CD4-positive, alpha-beta T cell (primary cell): ENCODE measurements at regions not wholly inside any gene's neighbourhood (a gene's known extent, or its start where the extent isn't known, plus 50 kb on each side); places are given as distances from the start of the nearest gene placed in this dataset.
A peak's percentile ranks its signal among the peaks of the same experiment; 100 is the strongest.

ENCODE experiments used
- ATAC-seq: fragments of 200-7000 bp; cut with Tn5 transposase; one replicate; pipeline ENCODE4 v1.10.0; 2022; ENCODE audit warnings: mild to moderate bottlenecking; ENCODE audit not compliant: poor library complexity
- CTCF ChIA-PET: fragments of 350-600 bp; sonication (Branson Sonifier 250); formaldehyde crosslinking; loops from one replicate; lab custom pipeline; 2021; ENCODE audit warnings: antibody characterized with exemption, inconsistent platforms; lab: Charles Lee
- POLR2A ChIA-PET: fragments of 350-600 bp; sonication (Branson Sonifier 250); formaldehyde crosslinking; loops from one replicate; lab custom pipeline; 2021; ENCODE audit warnings: antibody characterized with exemption, inconsistent platforms; lab: Charles Lee
- DNase-seq, 14 experiments: peaks; one replicate each; pipeline ENCODE4 v3.0.0-alpha.2; 2013 to 2020; ENCODE audit warnings: mixed read lengths in 2 of 14
- H3K27ac ChIP-seq, 2 donors: one replicate each; pipeline versions ENCODE4 v1.5.1 to v1.7.0; 2013; ENCODE audit warnings: low read length in 2 of 2, low read depth in 1 of 2, mild to moderate bottlenecking in 1 of 2
- H3K27me3 ChIP-seq, 2 experiments: 1 replicate in 1 of 2; 2 replicates in 1 of 2; pipeline versions ENCODE4 v1.6.1 to v1.7.0; 2013; ENCODE audit warnings: low read length in 2 of 2, control low read depth in 1 of 2, mild to moderate bottlenecking in 1 of 2, moderate library complexity in 1 of 2; ENCODE audit not compliant: insufficient read depth in 2 of 2, control insufficient read depth in 1 of 2
- H3K36me3 ChIP-seq: one replicate; pipeline ENCODE4 v1.6.1; 2013; ENCODE audit warnings: low read length, control low read depth; ENCODE audit not compliant: insufficient read depth
- H3K4me1 ChIP-seq: one replicate; pipeline ENCODE4 v1.6.1; 2013; ENCODE audit warnings: low read length, control low read depth; ENCODE audit not compliant: insufficient read depth
- H3K4me3 ChIP-seq: one replicate; pipeline ENCODE4 v1.5.1; 2013; ENCODE audit warnings: mild to moderate bottlenecking, low read length, moderate library complexity
- H3K9me3 ChIP-seq, 2 experiments: 1 replicate in 1 of 2; 2 replicates in 1 of 2; pipeline versions ENCODE4 v1.6.1 to v1.7.0; 2013; ENCODE audit warnings: low read length in 2 of 2, mild to moderate bottlenecking in 2 of 2, control low read depth in 1 of 2, moderate library complexity in 1 of 2; ENCODE audit not compliant: control insufficient read depth in 1 of 2, insufficient read depth in 1 of 2
- H3K27ac Mint-ChIP-seq: one replicate; pipeline ENCODE4 v1.8.0; 2020; ENCODE audit warnings: mixed read lengths
- H3K27me3 Mint-ChIP-seq: one replicate; pipeline ENCODE4 v1.8.0; 2021; ENCODE audit warnings: mixed read lengths
- H3K36me3 Mint-ChIP-seq: one replicate; pipeline ENCODE4 v1.8.0; 2021; ENCODE audit warnings: low read depth, mixed read lengths
- H3K4me1 Mint-ChIP-seq: one replicate; pipeline ENCODE4 v1.8.0; 2021; ENCODE audit warnings: low read depth, mixed read lengths
- H3K4me3 Mint-ChIP-seq: one replicate; pipeline ENCODE4 v1.8.0; 2020; ENCODE audit warnings: mild to moderate bottlenecking, mixed read lengths
- H3K9me3 Mint-ChIP-seq: one replicate; pipeline ENCODE4 v1.8.0; 2020; ENCODE audit warnings: mixed read lengths
- intact Hi-C, 2 experiments: fragments of 100-400 bp; cut with DNase I in 1 of 2; cut with micrococcal nuclease in 1 of 2; formaldehyde crosslinking; loops; one replicate each; pipeline versions ENCODE4 v1.15.1 to v1.9.0; 2023 to 2025; cut with DNase I, micrococcal nuclease
- TF ChIP-seq, protein P1 (sequence below): fragments of 200-600 bp; IDR thresholded peaks from one replicate; pipeline ENCODE4 v1.8.0; 2022; ENCODE audit warnings: antibody characterized with exemption, mild to moderate bottlenecking

- no peaks in the 10 kb centered on the region for H3K9me3 Mint-ChIP-seq
- H3K4me3 Mint-ChIP-seq = no peak overlapping the region
- no peak for DNase-seq
- peaks cover 66% of the 10 kb centered on the region for H3K4me1 Mint-ChIP-seq
- TF ChIP-seq, protein P1, sequence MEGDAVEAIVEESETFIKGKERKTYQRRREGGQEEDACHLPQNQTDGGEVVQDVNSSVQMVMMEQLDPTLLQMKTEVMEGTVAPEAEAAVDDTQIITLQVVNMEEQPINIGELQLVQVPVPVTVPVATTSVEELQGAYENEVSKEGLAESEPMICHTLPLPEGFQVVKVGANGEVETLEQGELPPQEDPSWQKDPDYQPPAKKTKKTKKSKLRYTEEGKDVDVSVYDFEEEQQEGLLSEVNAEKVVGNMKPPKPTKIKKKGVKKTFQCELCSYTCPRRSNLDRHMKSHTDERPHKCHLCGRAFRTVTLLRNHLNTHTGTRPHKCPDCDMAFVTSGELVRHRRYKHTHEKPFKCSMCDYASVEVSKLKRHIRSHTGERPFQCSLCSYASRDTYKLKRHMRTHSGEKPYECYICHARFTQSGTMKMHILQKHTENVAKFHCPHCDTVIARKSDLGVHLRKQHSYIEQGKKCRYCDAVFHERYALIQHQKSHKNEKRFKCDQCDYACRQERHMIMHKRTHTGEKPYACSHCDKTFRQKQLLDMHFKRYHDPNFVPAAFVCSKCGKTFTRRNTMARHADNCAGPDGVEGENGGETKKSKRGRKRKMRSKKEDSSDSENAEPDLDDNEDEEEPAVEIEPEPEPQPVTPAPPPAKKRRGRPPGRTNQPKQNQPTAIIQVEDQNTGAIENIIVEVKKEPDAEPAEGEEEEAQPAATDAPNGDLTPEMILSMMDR = no peak
- no peaks in the 10 kb centered on the region for H3K27me3 ChIP-seq
- CTCF ChIA-PET = no interaction called here
- ATAC-seq = no peak
- POLR2A ChIA-PET = no interaction called here
- no peak overlapping the region for H3K27ac ChIP-seq
- no peaks in the 10 kb centered on the region for H3K36me3 ChIP-seq
- H3K36me3 Mint-ChIP-seq = no peaks in the 10 kb centered on the region
- no peaks in the 10 kb centered on the region for H3K27me3 Mint-ChIP-seq
- intact Hi-C loops = loop anchor here in 1 of 2 experiments (5.0 kb wide), 1 partner anchor 43 kb away; no protein-coding TSS in a partner anchor
- no peaks in the 10 kb centered on the region for H3K9me3 ChIP-seq
- no peak overlapping the region for H3K4me3 ChIP-seq
- H3K4me1 ChIP-seq = peaks cover 44% of the 10 kb centered on the region
- peak overlapping the region; percentile 19 for H3K27ac Mint-ChIP-seq
Observed at GRCh38 chr6:158914923-158915322, 85.1 kb downstream of the RSPH3 start.

DNA sequence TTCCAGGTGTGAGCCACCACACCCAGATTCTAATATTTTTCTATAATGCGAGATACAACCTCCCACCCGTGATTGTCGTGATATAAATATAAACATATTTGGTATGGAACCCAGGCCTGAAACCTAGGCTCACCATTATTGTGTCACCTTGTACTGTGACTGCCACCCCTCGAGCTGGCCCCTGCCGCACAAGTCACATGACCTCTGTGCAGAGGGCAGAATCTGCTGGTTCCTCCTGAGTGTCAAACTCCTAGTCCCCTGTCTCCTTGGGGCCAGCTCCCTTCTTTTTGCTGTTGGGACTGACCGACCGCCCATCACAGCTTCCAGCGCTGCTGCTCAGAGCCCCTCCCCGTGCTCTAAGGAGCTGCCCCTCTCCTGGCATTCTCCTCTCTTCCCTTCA is 86.4 kb downstream of the RSPH3 start:
- CTCF ChIA-PET = no interaction called here
- Histone ChIP-seq H3K4me3 (no peak overlapping the region), H3K27me3 (no peaks in the 10 kb centered on the region), H3K9me3 (no peaks in the 10 kb centered on the region), H3K36me3 (no peaks in the 10 kb centered on the region), H3K27ac (no peak overlapping the region), H3K4me1 (peaks cover 49% of the 10 kb centered on the region)
- TF ChIP-seq, protein P1 = no peak
- intact Hi-C loops = loop anchor here in 1 of 2 experiments (5.0 kb wide), 1 partner anchor 41 kb away; no protein-coding TSS in a partner anchor
- H3K27ac Mint-ChIP-seq = no peak overlapping the region
- no peaks in the 10 kb centered on the region for H3K36me3 Mint-ChIP-seq
- H3K27me3 Mint-ChIP-seq = no peaks in the 10 kb centered on the region
- H3K9me3 Mint-ChIP-seq = no peaks in the 10 kb centered on the region
- DNase-seq (no peak), ATAC-seq (no peak)
- H3K4me1 Mint-ChIP-seq = peaks cover 64% of the 10 kb centered on the region
- POLR2A ChIA-PET = interaction anchor here (0.6 kb wide), 1 partner anchor 105 kb away, joined by 3 read pairs; no protein-coding TSS in a partner anchor
- no peak overlapping the region for H3K4me3 Mint-ChIP-seq

- Histone ChIP-seq H3K36me3 (no peaks in the 10 kb centered on the region), H3K27ac (no peak overlapping the region), H3K4me3 (no peak overlapping the region), H3K4me1 (peaks cover 42% of the 10 kb centered on the region), H3K9me3 (no peaks in the 10 kb centered on the region), H3K27me3 (no peaks in the 10 kb centered on the region)
- TF ChIP-seq, protein P1 = no peak
- no peaks in the 10 kb centered on the region for H3K9me3 Mint-ChIP-seq
- H3K4me1 Mint-ChIP-seq = peaks cover 62% of the 10 kb centered on the region
- intact Hi-C loops = loop anchor here in 1 of 2 experiments (5.0 kb wide), 1 partner anchor 40 kb away; no protein-coding TSS in a partner anchor
- H3K27ac Mint-ChIP-seq = peak overlapping the region; percentile 52
- CTCF ChIA-PET = interaction anchor here (1.0 kb wide), 1 partner anchor 221 kb away, joined by 3 read pairs; no protein-coding TSS in a partner anchor
- H3K27me3 Mint-ChIP-seq = no peaks in the 10 kb centered on the region
- H3K36me3 Mint-ChIP-seq = no peaks in the 10 kb centered on the region
- POLR2A ChIA-PET = interaction anchor here (0.6 to 4.4 kb wide), 3 partner anchors 43 to 722 kb away, joined by 3 to 38 read pairs (median 3); no protein-coding TSS in a partner anchor
- H3K4me3 Mint-ChIP-seq = peak overlapping the region; percentile 36
- DNase-seq = peak in 1 of 14 experiments; percentile 15
- no peak for ATAC-seq
Observed at GRCh38 chr6:158912655-158913054, 87.3 kb downstream of the RSPH3 start.
